ENCODE measurements at regions not wholly inside any gene's neighbourhood (a gene's known extent, or its start where the extent isn't known, plus 50 kb on each side); places are given as distances from the start of the nearest gene placed in this dataset.

DNA sequence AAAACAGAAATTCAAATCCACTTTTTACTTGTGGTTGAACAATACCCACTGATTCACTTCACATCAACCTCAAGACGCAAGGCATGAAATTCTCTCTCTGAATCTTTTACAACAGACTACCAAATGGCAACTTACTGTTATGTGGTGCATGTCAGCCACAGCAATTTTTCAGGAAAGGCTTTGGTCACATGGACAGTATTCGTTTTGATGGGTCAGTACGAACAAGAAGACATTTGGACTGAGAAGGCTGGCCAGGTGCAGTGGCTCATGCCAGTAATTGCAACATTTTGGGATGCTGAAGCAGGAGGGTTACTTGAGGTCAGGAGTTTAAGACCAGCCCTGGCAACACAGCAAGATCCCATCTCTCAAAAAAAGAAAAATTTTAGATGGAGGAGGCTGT is 144.0 kb downstream of the SEC23A start:
- H3K9me3 ChIP-seq: no peaks in the 10 kb centered on the region
- TF ChIP-seq CTCF (IDR thresholded peaks at IDR 0.05): no peak

GRCh38 chr14:38958589-38958988 is 144.4 kb downstream of the SEC23A start:
- Histone ChIP-seq H3K36me3 (no peaks in the 10 kb centered on the region), H3K4me1 (no peaks in the 10 kb centered on the region), H3K27ac (no peak overlapping the region), H3K4me3 (no peak overlapping the region), H3K27me3 (no peaks in the 10 kb centered on the region), H3K9me3 (no peaks in the 10 kb centered on the region)
- no peak for ATAC-seq
- intact Hi-C loops (cut with DNase I): no loop called here
- TF ChIP-seq CTCF (IDR thresholded peaks at IDR 0.05): no peak
- no peak for DNase-seq

More for the DNA sequence above, 144.0 kb downstream of the SEC23A start:
- no peak for DNase-seq
- no peaks in the 10 kb centered on the region for H3K27me3 ChIP-seq
- H3K4me3 ChIP-seq: no peak overlapping the region
- no peak for ATAC-seq
- H3K36me3 ChIP-seq: no peaks in the 10 kb centered on the region
- intact Hi-C loops (cut with DNase I): no loop called here
- no peak overlapping the region for H3K27ac ChIP-seq
- H3K4me1 ChIP-seq: no peaks in the 10 kb centered on the region

GRCh38 chr14:38951451-38951850 is 151.6 kb downstream of the SEC23A start:
- no peak overlapping the region for H3K4me3 ChIP-seq
- intact Hi-C loops (cut with DNase I): no loop called here

DNA sequence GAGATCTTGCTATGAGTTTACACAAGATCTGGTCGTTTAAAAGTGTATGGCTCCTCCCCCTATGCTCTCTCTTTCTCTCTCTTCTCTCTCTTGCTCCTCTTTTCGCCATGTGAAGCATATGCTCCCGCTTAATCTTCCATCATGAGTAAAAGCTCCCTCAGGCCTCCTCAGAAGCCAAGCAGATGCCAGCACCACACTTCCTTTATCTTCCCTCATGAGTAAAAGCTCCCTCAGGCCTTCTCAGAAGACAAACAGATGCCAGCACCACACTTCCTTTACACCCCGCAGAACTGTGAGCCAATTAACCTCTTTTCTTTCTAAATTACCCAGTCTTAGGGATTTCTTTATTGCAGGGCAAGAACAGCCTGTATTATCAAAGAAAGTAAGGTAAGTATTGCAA is 152.4 kb downstream of the SEC23A start:
- no peaks in the 10 kb centered on the region for H3K4me1 ChIP-seq
- no peak overlapping the region for H3K27ac ChIP-seq
- no peak overlapping the region for H3K4me3 ChIP-seq
- H3K36me3 ChIP-seq: no peaks in the 10 kb centered on the region
- ATAC-seq: no peak
- H3K9me3 ChIP-seq: no peaks in the 10 kb centered on the region
- intact Hi-C loops (cut with DNase I): no loop called here
- no peak for TF ChIP-seq CTCF (IDR thresholded peaks at IDR 0.05)
- H3K27me3 ChIP-seq: no peaks in the 10 kb centered on the region
- no peak for DNase-seq

More at GRCh38 chr14:38951451-38951850, 151.6 kb downstream of the SEC23A start:
- no peak for ATAC-seq
- no peaks in the 10 kb centered on the region for H3K4me1 ChIP-seq
- H3K9me3 ChIP-seq: no peaks in the 10 kb centered on the region
- no peaks in the 10 kb centered on the region for H3K27me3 ChIP-seq
- no peaks in the 10 kb centered on the region for H3K36me3 ChIP-seq
- DNase-seq: no peak
- TF ChIP-seq CTCF (IDR thresholded peaks at IDR 0.05): no peak
- no peak overlapping the region for H3K27ac ChIP-seq

DNA sequence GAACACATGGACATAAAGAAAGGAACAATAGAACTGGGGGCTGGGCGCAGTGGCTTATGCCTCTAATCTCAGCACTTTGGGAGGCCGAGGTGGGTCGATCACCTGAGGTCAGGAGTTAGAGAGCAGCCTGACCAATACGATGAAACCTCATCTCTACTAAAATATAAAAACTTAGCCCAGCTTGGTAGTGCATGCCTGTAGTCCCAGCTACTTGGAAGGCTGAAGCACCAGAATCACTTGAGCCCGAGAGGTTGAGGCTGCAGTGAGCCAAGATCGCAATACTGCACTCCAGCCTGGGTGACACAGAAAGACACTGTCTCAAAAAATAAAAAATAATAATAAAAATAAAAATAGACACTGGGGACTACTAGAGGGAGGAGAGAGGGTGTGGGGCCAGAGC is 154.5 kb downstream of the SEC23A start:
- no peaks in the 10 kb centered on the region for H3K36me3 ChIP-seq
- DNase-seq (no peak), ATAC-seq (no peak)
- TF ChIP-seq CTCF (IDR thresholded peaks at IDR 0.05): no peak
- no peaks in the 10 kb centered on the region for H3K9me3 ChIP-seq
- intact Hi-C loops (cut with DNase I): no loop called here
- no peaks in the 10 kb centered on the region for H3K27me3 ChIP-seq
- no peaks in the 10 kb centered on the region for H3K4me1 ChIP-seq
- H3K4me3 ChIP-seq: no peak overlapping the region
- H3K27ac ChIP-seq: no peak overlapping the region

All from left lung (tissue), 4 donors.